IPS-11a (cell line): ENCODE measurements at regions not wholly inside any gene's neighbourhood (a gene's known extent, or its start where the extent isn't known, plus 50 kb on each side); places are given as distances from the start of the nearest gene placed in this dataset.
"Not testable (repeated sequence)": the region's sequence is repeated elsewhere in the genome, so short reads cannot be mapped to it uniquely, and the experiment has no call there.

Source experiments
- H3K4me3 ChIP-seq: one replicate; pipeline ENCODE4 v1.5.1; 2013; ENCODE audit warnings: low read depth, low read length, control low read depth

- no peak overlapping the region for H3K4me3 ChIP-seq
These were observed 251.0 kb upstream of the UBASH3B start for GRCh38 chr11:122404571-122404970.

- H3K4me3 ChIP-seq, result not testable (repeated sequence)
These were observed 253.9 kb upstream of the UBASH3B start for GRCh38 chr11:122401581-122401980.

GRCh38 chr11:122399375-122399774, 256.1 kb upstream of the UBASH3B start:
- no peak overlapping the region for H3K4me3 ChIP-seq

- H3K4me3 ChIP-seq, result no peak overlapping the region
These were observed 256.7 kb upstream of the UBASH3B start for GRCh38 chr11:122398851-122399250.

- H3K4me3 ChIP-seq, result no peak overlapping the region
These were observed 257.4 kb upstream of the UBASH3B start for GRCh38 chr11:122398167-122398566.

GRCh38 chr11:122395282-122395681, 260.2 kb upstream of the UBASH3B start:
- H3K4me3 ChIP-seq, result no peak overlapping the region

GRCh38 chr11:122394313-122394712, 261.2 kb upstream of the UBASH3B start:
- no peak overlapping the region for H3K4me3 ChIP-seq

- no peak overlapping the region for H3K4me3 ChIP-seq
These were observed 262.2 kb upstream of the UBASH3B start for GRCh38 chr11:122393209-122393860.

- no peak overlapping the region for H3K4me3 ChIP-seq
These were observed 263.0 kb upstream of the UBASH3B start for GRCh38 chr11:122392508-122392907.

GRCh38 chr11:122391049-122391448, 264.5 kb upstream of the UBASH3B start:
- no peak overlapping the region for H3K4me3 ChIP-seq

GRCh38 chr11:122383186-122383585, 267.2 kb upstream of the BLID start:
- no peak overlapping the region for H3K4me3 ChIP-seq

GRCh38 chr11:122375687-122376399, 259.8 kb upstream of the BLID start:
- H3K4me3 ChIP-seq, result no peak overlapping the region

GRCh38 chr11:122368796-122369195, 252.8 kb upstream of the BLID start:
- no peak overlapping the region for H3K4me3 ChIP-seq

GRCh38 chr11:122367809-122368231, 251.8 kb upstream of the BLID start:
- no peak overlapping the region for H3K4me3 ChIP-seq

- H3K4me3 ChIP-seq, result no peak overlapping the region
These were observed 249.8 kb upstream of the BLID start for GRCh38 chr11:122365610-122366360.

- no peak overlapping the region for H3K4me3 ChIP-seq
These were observed 247.3 kb upstream of the BLID start for GRCh38 chr11:122363296-122363695.

GRCh38 chr11:122362381-122362780, 246.4 kb upstream of the BLID start:
- H3K4me3 ChIP-seq, result no peak overlapping the region

GRCh38 chr11:122360875-122361274, 244.9 kb upstream of the BLID start:
- no peak overlapping the region for H3K4me3 ChIP-seq

- H3K4me3 ChIP-seq, result no peak overlapping the region
These were observed 243.1 kb upstream of the BLID start for GRCh38 chr11:122359081-122359571.

- no peak overlapping the region for H3K4me3 ChIP-seq
These were observed 242.3 kb upstream of the BLID start for GRCh38 chr11:122358292-122358691.

- no peak overlapping the region for H3K4me3 ChIP-seq
These were observed 240.0 kb upstream of the BLID start for GRCh38 chr11:122355968-122356367.
